ENCODE measurements at regions not wholly inside any gene's neighbourhood (a gene's known extent, or its start where the extent isn't known, plus 50 kb on each side); places are given as distances from the start of the nearest gene placed in this dataset.

GRCh38 chr11:69931060-69931910 is 112.1 kb upstream of the FGF3 start:
- no peak for DNase-seq

GRCh38 chr11:69931994-69932910 is 113.0 kb upstream of the FGF3 start:
- no peak for DNase-seq

DNA sequence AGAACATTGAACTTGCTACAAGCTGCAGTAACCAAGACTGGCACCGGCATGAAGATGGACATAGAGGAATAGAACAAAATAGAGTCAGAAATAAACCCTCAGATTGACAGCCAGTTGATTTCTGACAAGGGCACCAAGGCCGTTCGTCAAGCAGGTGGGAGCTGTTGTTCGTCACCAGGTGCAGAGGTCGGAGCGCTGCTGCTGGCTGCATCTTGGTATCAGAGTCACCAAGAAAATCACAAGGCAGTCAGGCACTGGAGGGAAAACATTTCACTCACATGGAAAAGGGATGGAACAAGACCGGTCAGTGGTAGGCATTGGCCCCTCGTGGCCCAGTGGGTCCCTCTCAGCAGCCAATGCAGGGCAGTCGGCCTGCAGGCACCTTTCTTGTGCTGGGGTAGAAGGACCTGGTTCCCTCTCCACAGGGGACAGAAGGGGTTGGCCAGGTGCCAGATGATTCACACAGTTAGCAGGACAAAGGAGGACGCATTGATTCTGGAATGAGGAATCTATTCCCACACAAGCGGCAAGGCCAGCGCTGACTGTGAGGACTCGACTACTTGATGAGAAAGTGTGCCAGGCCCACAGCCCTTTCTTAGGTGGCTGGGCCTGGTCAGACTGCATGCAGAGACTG is 115.8 kb upstream of the FGF3 start:
- DNase-seq = no peak

GRCh38 chr11:69935941-69936505 is 116.8 kb upstream of the FGF3 start:
- DNase-seq = no peak

DNA sequence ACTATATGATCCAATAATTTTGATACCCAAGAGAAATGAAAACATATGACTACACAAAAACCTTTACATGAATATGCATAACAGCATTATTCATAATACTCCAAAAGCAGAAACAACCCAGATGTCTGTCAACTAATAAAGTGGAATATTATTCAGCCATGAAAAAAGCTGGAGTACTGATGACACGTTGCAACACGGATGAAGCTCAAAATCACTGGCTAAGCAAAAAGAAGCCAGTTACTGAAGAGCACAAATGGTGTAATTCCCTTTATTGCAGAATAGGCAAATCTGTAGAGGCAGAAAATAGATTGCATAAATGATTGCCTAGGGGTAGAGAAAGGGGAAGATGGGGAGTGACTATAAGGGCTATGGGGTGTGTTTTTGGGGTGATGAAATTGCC is 117.6 kb upstream of the FGF3 start:
- DNase-seq = no peak

- no peak for DNase-seq
Measured at GRCh38 chr11:69938206-69938605, 119.0 kb upstream of the FGF3 start.

DNA sequence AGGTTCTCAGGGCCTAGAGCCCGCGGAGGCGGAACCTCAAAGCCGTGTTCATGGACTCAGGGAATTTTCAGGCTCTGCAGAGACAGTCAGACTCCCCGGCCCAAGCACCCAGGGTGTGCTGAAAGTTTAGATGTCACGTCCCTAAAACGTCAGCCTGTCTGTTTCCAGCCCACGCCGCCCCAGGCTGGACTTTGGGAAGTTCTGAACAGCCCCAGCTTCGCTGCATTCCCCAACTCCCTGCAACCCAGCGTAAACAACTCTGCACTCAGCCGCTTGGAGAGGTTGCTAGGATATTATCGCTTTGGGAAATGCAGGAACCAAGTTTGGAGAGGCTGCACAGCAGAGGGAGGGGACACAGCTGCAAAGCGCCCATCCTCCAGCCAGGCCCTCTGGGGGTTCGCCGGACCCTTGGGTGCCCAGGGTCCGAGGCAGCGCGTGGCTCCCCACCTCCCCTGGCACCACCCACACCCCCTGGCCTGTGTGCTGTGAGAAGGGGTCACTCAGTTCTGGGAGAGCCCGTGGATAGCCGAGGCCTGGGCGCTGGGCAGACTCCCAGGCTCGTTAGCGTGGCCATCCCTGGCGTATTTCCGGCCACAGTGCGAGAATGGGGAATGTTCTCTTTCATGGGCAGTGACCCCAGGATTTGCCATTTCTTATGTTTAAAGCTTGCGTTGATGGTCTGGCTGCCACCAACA is 120.5 kb upstream of the FGF3 start:
- DNase-seq = peak; percentile 88 to 92

- no peak for DNase-seq
Measured at GRCh38 chr11:69940246-69940610, 121.0 kb upstream of the FGF3 start.

DNA sequence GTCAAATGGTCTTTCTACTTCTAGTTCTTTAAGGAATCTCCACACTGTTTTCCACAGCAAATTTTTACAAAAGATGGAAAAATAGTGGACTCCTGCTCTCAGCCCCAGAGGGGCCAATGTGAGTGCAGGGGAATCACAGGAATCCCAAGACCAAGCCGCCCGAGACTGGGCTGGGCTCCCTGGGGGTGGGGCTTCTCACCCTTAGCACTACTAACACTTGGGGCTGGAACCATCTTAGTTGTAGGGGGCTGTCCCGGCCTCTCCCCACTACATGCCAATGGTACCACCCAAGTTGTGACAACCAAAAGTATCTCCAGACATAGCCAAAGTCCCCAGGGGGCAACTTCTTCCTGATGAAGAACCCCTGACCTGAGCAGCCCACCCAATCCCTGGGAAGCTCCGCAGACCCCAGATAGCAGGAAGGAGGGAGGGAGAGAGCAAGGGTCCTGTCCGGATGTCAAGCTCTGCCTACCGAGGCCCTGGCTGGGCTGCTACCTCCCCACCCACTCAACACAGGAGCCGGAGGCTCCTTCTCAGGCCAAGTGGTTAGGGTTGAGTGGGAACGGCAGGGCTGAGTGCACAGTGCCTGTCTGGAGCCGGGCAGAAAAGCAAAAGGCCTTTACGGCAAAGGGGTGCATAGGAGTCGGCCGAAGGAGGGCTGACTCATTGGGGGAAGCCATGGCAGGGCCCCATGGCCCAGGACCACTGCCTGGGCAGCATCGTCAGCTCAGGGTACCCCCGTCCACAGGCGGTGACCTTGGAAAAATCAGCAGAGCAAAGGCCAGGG is 122.5 kb upstream of the FGF3 start:
- no peak for DNase-seq

DNA sequence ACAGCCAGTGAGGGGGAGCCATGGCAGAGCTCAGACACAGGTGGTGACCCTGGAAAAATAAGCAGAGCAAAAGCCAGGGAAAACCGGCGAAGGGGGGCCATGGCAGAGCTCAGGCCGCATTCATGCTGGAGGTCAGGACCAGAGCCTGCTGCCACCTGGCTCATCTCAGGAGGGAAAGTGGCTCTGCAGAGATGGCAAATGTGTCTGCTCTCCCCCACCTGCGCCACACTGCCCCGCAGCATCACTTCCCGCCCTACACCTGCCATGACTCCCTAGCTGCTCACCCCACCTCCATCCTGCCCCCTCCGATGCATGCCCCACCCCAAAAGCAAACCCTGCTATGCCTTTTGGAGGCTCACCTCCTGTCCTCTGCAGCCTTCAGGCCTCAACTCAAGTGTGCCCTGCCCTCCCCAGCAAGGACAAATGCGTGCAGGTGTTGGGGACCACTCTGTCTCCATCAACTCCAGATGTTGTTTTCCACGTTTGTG is 123.2 kb upstream of the FGF3 start:
- DNase-seq = no peak

GRCh38 chr11:69943066-69943465 is 123.8 kb upstream of the FGF3 start:
- DNase-seq = no peak

DNA sequence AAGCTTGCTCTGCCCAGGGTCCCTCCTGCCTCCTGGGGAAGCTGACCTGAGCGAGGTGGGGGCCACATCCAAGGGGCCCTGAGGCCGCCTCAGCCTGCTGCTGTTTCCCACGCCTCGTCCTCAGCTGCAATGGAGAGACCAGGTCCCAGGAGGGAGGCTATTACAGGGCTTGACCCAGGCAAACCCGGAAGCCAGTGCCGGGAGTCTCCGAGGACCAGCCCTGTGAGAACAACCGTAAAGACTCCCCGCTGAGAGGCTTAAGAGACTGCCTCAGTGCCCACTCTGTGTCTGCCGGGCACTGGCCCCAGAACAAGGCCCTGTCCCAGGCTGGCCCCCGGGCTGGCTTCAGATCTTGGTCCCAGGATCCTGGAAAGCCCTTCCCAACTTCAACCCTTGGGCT is 124.3 kb upstream of the FGF3 start:
- no peak for DNase-seq

GRCh38 chr11:69944146-69944795 is 125.1 kb upstream of the FGF3 start:
- no peak for DNase-seq

GRCh38 chr11:69945157-69945556 is 125.9 kb upstream of the FGF3 start:
- no peak for DNase-seq

- no peak for DNase-seq
Measured at GRCh38 chr11:69947059-69947792, 128.0 kb upstream of the FGF3 start.

GRCh38 chr11:69947793-69948255 is 128.6 kb upstream of the FGF3 start:
- DNase-seq = no peak

DNA sequence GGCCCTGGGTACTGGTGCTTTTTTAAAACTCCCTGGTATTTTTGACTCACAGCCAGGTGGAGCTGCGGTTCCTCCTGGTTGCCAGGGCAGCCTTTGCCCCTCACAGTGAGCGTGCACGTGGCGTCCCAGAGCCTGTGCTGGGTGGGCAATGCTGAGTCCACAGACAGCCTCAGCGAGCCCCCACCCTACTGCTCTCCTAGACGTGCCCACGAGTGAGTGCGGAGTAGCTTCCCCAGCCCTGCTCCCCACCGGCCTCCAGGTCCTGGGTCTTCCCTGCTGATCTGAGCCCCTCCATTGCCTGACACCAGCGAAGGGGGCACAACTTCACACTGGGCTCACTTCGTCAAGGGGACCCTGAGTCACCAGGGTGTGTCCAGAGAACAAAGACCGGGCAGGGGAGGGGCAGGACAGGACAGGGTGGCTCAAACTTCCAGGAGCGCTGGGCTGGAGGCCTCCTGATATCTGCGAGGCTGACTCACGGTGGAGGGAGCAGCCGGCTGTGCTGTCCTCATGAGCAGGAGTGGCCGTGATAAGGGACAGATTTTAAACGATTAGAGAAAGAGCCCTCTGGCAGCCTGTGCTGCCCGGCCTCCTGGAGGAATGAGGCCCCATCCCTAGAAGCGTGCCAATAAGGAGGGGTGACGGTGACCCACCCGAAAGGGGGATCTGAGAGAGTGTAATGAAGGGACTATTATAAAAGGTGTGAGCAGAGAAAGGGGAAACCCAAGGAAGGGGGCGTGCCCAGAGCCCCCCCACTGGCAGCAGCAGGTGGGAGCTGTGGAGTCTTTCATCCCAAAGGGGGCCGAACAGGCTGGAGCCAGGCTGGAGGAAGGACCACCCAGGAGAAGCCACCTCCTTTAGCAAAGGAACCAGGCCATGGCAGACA is 129.3 kb upstream of the FGF3 start:
- DNase-seq = no peak

DNA sequence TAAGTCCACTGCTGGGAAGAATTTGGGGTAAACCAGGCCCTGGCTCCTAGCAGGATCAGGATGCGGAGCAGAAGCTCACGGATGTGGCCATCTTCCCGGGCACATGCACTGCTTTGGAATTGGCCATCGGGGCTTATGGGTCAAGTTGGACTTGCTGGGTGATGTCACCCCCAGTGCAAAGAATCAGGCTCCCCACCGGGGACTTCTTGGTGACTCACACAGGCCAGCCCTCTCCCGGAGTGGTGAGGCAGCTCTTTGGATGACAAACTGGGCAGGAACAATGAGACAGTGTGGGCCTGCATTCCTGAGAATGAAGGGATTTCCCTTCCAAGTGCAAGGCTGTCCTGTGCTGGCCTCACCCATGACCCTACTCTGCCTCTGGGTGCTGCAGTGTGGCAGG is 128.8 kb upstream of the ANO1 start:
- no peak for DNase-seq

All from right lung (tissue), 2 donors.